Activated CD8-positive, alpha-beta T cell treated with anti-CD3 and anti-CD28 coated beads for 36 hours (primary cell): ENCODE measurements at regions not wholly inside any gene's neighbourhood (a gene's known extent, or its start where the extent isn't known, plus 50 kb on each side); places are given as distances from the start of the nearest gene placed in this dataset.

Source experiments
- ATAC-seq: fragments of 200-7000 bp; cut with Tn5 transposase; one replicate; pipeline ENCODE4 v1.10.0; 2021; ENCODE audit warnings: mild to moderate bottlenecking, moderate library complexity
- CTCF ChIA-PET: fragments of 350-600 bp; sonication (Branson Sonifier 250); formaldehyde crosslinking; loops from one replicate; lab custom pipeline; 2021; ENCODE audit warnings: antibody characterized with exemption; lab: Charles Lee
- POLR2A ChIA-PET: fragments of 350-600 bp; sonication (Branson Sonifier 250); formaldehyde crosslinking; loops from one replicate; lab custom pipeline; 2021; ENCODE audit warnings: antibody characterized with exemption; lab: Charles Lee
- DNase-seq: peaks from one replicate; pipeline ENCODE4 v3.0.0-alpha.2; 2020
- H3K27ac Mint-ChIP-seq: one replicate; pipeline ENCODE4 v1.8.0; 2021; ENCODE audit warnings: mild to moderate bottlenecking, mixed read lengths
- H3K27me3 Mint-ChIP-seq: one replicate; pipeline ENCODE4 v1.8.0; 2021; ENCODE audit warnings: mixed read lengths
- H3K36me3 Mint-ChIP-seq: one replicate; pipeline ENCODE4 v1.8.0; 2021; ENCODE audit warnings: low read depth, mixed read lengths
- H3K4me1 Mint-ChIP-seq: one replicate; pipeline ENCODE4 v1.8.0; 2021; ENCODE audit warnings: low read depth, mixed read lengths
- H3K4me3 Mint-ChIP-seq: one replicate; pipeline ENCODE4 v1.8.0; 2021; ENCODE audit warnings: mild to moderate bottlenecking, moderate library complexity, mixed read lengths
- H3K9me3 Mint-ChIP-seq: one replicate; pipeline ENCODE4 v1.8.0; 2021; ENCODE audit warnings: mixed read lengths
- intact Hi-C: fragments of 100-400 bp; cut with micrococcal nuclease; formaldehyde crosslinking; loops from one replicate; pipeline ENCODE4 v1.10.0; 2022
- TF ChIP-seq, protein P1 (sequence below): fragments of 200-600 bp; IDR thresholded peaks from one replicate; pipeline ENCODE4 v1.8.0; 2022; ENCODE audit warnings: antibody characterized with exemption, mild to moderate bottlenecking

DNA sequence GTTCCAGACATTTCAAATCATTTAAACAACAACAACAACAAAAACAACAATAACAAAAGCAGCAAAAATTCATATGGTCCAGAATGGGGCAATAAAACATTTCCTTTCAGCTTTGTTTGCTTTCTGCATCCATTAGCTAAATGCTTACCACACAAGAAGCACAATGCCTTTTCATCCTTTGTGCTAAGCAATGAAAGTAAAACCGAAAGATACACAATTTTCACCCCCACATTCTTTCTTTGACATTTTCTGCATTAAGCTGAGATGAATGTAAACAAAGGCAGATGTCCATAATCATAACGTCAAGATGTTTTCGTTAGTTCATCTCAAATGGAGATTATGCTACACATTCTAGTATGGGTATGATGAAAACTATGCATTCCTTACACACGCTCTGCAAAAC, 568.5 kb downstream of the SLITRK6 start:
- Mint-ChIP-seq H3K36me3 (no peaks in the 10 kb centered on the region), H3K4me1 (no peaks in the 10 kb centered on the region), H3K27me3 (no peaks in the 10 kb centered on the region), H3K4me3 (no peak overlapping the region), H3K9me3 (peaks cover under 1% of the 10 kb centered on the region), H3K27ac (no peak overlapping the region)
- ATAC-seq (no peak), DNase-seq (no peak)
- TF ChIP-seq, protein P1, sequence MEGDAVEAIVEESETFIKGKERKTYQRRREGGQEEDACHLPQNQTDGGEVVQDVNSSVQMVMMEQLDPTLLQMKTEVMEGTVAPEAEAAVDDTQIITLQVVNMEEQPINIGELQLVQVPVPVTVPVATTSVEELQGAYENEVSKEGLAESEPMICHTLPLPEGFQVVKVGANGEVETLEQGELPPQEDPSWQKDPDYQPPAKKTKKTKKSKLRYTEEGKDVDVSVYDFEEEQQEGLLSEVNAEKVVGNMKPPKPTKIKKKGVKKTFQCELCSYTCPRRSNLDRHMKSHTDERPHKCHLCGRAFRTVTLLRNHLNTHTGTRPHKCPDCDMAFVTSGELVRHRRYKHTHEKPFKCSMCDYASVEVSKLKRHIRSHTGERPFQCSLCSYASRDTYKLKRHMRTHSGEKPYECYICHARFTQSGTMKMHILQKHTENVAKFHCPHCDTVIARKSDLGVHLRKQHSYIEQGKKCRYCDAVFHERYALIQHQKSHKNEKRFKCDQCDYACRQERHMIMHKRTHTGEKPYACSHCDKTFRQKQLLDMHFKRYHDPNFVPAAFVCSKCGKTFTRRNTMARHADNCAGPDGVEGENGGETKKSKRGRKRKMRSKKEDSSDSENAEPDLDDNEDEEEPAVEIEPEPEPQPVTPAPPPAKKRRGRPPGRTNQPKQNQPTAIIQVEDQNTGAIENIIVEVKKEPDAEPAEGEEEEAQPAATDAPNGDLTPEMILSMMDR: no peak
- ChIA-PET POLR2A (interaction anchor here (0.6 kb wide), 1 partner anchor 83 kb away, joined by 3 read pairs; no protein-coding TSS in a partner anchor), CTCF (interaction anchor here (0.6 kb wide), 1 partner anchor 537 kb away, joined by 3 read pairs; no protein-coding TSS in a partner anchor)
- intact Hi-C loops: no loop called here

DNA sequence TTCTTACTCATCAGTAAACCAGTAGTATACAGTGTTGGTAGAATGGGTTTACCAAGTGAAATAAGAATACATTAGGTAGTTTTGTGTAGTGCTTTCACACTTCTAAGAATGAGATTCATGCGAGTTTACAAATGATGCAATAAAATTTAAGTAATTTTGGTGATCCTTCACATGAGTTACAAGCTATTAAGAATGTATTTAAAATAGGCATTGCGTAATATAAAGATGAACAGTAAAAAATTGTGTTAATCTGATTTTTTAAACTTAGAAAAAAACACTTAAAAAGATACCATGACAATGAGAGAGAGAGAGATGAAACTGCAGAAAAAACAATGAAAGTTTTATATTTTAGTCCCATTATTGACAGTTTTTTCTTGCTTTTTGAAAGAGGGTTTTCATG, 570.5 kb downstream of the SLITRK6 start:
- POLR2A ChIA-PET: interaction anchor here (0.6 kb wide), 1 partner anchor 268 kb away, joined by 3 read pairs; no protein-coding TSS in a partner anchor

DNA sequence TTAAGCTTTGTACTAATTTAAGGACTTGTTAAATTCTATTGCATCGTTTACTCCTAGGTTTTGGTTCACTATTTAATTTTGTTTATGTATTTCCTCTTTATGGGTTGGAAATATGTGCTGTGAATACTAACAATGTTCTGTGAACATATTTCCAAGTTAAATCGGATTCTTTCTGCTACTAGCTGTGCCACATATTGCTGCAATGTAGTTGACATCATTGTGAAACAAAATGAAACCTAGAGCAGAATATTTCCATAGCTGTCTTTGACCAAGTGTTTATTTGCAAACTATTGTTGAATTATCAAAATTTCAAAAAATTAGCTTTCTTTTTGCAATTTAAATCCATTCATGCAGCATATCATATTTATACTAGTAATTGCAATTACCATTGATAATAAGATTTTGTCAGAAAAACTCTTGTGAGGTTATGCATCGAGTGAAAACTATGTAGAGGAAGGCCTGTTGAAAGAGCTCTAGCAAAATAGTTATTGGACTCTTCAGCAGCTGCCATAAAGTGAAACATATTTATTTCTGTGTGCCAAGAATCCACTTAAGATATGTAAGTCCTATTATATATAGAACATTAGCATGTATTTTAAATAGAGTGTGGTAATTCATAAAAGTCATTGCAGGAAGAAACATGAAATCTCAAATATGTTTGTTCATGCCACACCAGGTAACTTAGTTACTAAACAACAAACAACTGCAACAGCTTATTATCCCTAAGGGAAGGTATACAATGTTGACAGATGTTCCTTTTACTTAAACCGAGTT, 575.1 kb downstream of the SLITRK6 start:
- Mint-ChIP-seq H3K4me1 (no peaks in the 10 kb centered on the region), H3K27ac (no peak overlapping the region)
- intact Hi-C loops: no loop called here

More for the DNA sequence above, 570.5 kb downstream of the SLITRK6 start:
- DNase-seq (no peak), ATAC-seq (no peak)
- intact Hi-C loops: no loop called here
- Mint-ChIP-seq H3K27ac (no peak overlapping the region), H3K4me1 (no peaks in the 10 kb centered on the region), H3K4me3 (no peak overlapping the region), H3K36me3 (no peaks in the 10 kb centered on the region), H3K27me3 (no peaks in the 10 kb centered on the region), H3K9me3 (peaks cover 1% of the 10 kb centered on the region)
- TF ChIP-seq, protein P1: no peak
- CTCF ChIA-PET: no interaction called here

DNA sequence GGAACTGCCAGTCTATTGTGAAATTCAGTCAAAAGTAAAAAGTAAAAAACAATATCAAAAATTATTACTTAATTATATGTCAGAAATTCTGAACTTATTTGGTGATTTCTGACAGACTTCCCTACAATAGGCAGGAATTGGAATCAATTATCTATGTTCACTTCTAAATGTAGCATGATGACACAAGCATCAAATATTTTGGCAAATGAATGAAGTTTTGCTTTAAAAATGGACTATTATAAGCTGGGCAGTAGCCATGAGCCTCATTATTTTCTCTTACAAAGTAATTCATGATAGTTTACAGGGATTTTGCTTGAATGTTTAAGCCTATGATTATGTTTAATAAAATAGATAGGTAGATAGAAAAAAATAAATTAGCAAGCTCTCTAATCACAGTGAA, 582.6 kb downstream of the SLITRK6 start:
- peaks cover 1% of the 10 kb centered on the region for H3K9me3 Mint-ChIP-seq
- DNase-seq (no peak), ATAC-seq (no peak)
- H3K27me3 Mint-ChIP-seq: no peaks in the 10 kb centered on the region
- intact Hi-C loops: no loop called here
- no peak overlapping the region for H3K4me3 Mint-ChIP-seq
- TF ChIP-seq, protein P1: no peak
- ChIA-PET CTCF (no interaction called here), POLR2A (no interaction called here)
- no peak overlapping the region for H3K27ac Mint-ChIP-seq
- no peaks in the 10 kb centered on the region for H3K4me1 Mint-ChIP-seq
- no peaks in the 10 kb centered on the region for H3K36me3 Mint-ChIP-seq

More for the DNA sequence above, 575.1 kb downstream of the SLITRK6 start:
- ChIA-PET CTCF (no interaction called here), POLR2A (no interaction called here)
- no peak for DNase-seq
- Mint-ChIP-seq H3K4me3 (no peak overlapping the region), H3K36me3 (no peaks in the 10 kb centered on the region), H3K9me3 (peaks cover 1% of the 10 kb centered on the region), H3K27me3 (no peaks in the 10 kb centered on the region)
- ATAC-seq: no peak
- TF ChIP-seq, protein P1: no peak

DNA sequence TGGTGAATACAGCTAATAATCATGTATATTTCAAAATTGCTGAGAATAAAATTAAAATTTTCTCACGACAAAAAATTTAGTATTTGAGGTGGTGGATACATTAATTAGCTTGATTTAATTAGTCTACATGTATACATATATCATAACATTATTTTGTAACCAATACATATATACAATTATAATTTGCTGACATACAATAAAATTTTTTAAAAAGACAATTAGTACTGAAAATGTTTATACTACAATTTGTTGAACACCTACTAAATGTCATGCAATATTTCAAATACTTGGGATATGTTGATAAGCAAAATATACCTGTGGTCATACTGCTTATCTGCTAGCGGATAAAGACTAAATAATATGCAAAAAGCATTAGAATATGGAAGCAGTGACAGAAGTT, 586.5 kb downstream of the SLITRK6 start:
- no peaks in the 10 kb centered on the region for H3K36me3 Mint-ChIP-seq
- no peaks in the 10 kb centered on the region for H3K27me3 Mint-ChIP-seq
- ChIA-PET POLR2A (no interaction called here), CTCF (no interaction called here)
- TF ChIP-seq, protein P1: no peak
- intact Hi-C loops: no loop called here
- H3K27ac Mint-ChIP-seq: no peak overlapping the region
- no peak overlapping the region for H3K4me3 Mint-ChIP-seq
- H3K9me3 Mint-ChIP-seq: peaks cover 2% of the 10 kb centered on the region
- ATAC-seq (no peak), DNase-seq (no peak)
- H3K4me1 Mint-ChIP-seq: no peaks in the 10 kb centered on the region
